K562 (cell line): ENCODE measurements at regions not wholly inside any gene's neighbourhood (a gene's known extent, or its start where the extent isn't known, plus 50 kb on each side); places are given as distances from the start of the nearest gene placed in this dataset.

Source experiments
- ATAC-seq: fragments of 200-7000 bp; cut with Tn5 transposase; 3 replicates; pipeline ENCODE4 v1.9.1; 2020; ENCODE audit warnings: moderate library complexity
- BruUV-seq: library from RNA; stranded (reverse); fragments of 400-500 nt; replicated peaks from 2 replicates; lab custom pipeline; 2021; lab: Mats Ljungman, UMichigan
- CTCF ChIA-PET: fragments of 300-600 bp; formaldehyde crosslinking; extraction: SDS; loops from one replicate; lab custom pipeline; 2021; ENCODE audit warnings: low intra/inter-chr PET ratio; lab: Yijun Ruan, JAX
- POLR2A ChIA-PET: fragments of 300-600, 350-650 bp; sonication (Branson Sonifier 250); formaldehyde crosslinking; extraction: SDS; loops from one replicate; lab custom pipeline; 2021; ENCODE audit warnings: antibody characterized with exemption, inconsistent platforms; lab: Yijun Ruan, JAX
- DNase-seq, 4 experiments: peaks; one replicate each; pipeline versions ENCODE4 v3.0.0 to v3.0.0-alpha.2; 2011 to 2018; ENCODE audit warnings: low spot score in 3 of 4, mixed read lengths in 3 of 4; ENCODE audit errors: extremely low read depth in 1 of 4
- FAIRE-seq: peaks from 2 replicates; lab custom pipeline; 2011; peaks lifted over from hg19 to GRCh38; lab: Jason Lieb, UNC
- H2AFZ ChIP-seq: 2 replicates; pipeline ENCODE4 v1.6.0; 2011; ENCODE audit warnings: low read depth, low read length, control low read depth, inconsistent platforms
- H3K27ac ChIP-seq: fragments of 200-600 bp; 3 replicates; pipeline ENCODE4 v1.8.0; 2011; ENCODE audit warnings: low read depth, mild to moderate bottlenecking, control low read depth, inconsistent platforms, low read length, moderate library complexity, mixed read lengths; ENCODE audit errors: extremely low read depth
- H3K27me3 ChIP-seq, 2 experiments: fragments of 300-600 bp in 1 of 2; 2 replicates in 1 of 2; 3 replicates in 1 of 2; pipeline versions ENCODE4 v1.6.0 to v1.8.0; 2011; ENCODE audit warnings: inconsistent platforms in 2 of 2, low read length in 2 of 2, mild to moderate bottlenecking in 1 of 2, mixed read lengths in 1 of 2, moderate library complexity in 1 of 2; ENCODE audit not compliant: control insufficient read depth in 2 of 2, insufficient read depth in 2 of 2
- H3K36me3 ChIP-seq: fragments of 300-600 bp; 3 replicates; pipeline ENCODE4 v1.8.0; 2011; ENCODE audit warnings: mild to moderate bottlenecking, low read length, inconsistent platforms; ENCODE audit not compliant: control insufficient read depth, insufficient read depth
- H3K4me1 ChIP-seq, 2 experiments: fragments of 200-600 bp in 1 of 2; replicated peaks in 1 of 2; 2 replicates in 1 of 2; 3 replicates in 1 of 2; pipeline versions ENCODE4 v1.5.1 to v1.8.0; 2011; ENCODE audit warnings: inconsistent platforms in 2 of 2, low read length in 2 of 2, mild to moderate bottlenecking in 1 of 2, mixed read lengths in 1 of 2, moderate library complexity in 1 of 2; ENCODE audit not compliant: control insufficient read depth in 2 of 2, insufficient read depth in 2 of 2
- H3K4me2 ChIP-seq: 2 replicates; pipeline ENCODE4 v1.6.1; 2011; ENCODE audit warnings: low read length, control low read depth, inconsistent platforms, mixed read lengths; ENCODE audit not compliant: insufficient read depth
- H3K4me3 ChIP-seq: fragments of 200-600 bp; sonication (generic), shearing (Covaris generic); 2 replicates; pipeline ENCODE4 v1.5.1; 2016; ENCODE audit warnings: control low read depth, inconsistent platforms
- H3K79me2 ChIP-seq: fragments of 200-600 bp; 3 replicates; pipeline ENCODE4 v1.8.0; 2011; ENCODE audit warnings: low read length, inconsistent platforms; ENCODE audit not compliant: control insufficient read depth, insufficient read depth
- H3K9ac ChIP-seq, 2 experiments: 2 replicates each; pipeline versions ENCODE4 v1.6.0 to v1.6.1; 2011; ENCODE audit warnings: low read depth in 2 of 2, low read length in 2 of 2, control low read depth in 1 of 2, inconsistent platforms in 1 of 2, mild to moderate bottlenecking in 1 of 2, mixed read lengths in 1 of 2; ENCODE audit not compliant: insufficient read depth in 1 of 2
- H3K9me1 ChIP-seq: one replicate; pipeline ENCODE4 v1.6.0; 2011; ENCODE audit warnings: inconsistent platforms, mild to moderate bottlenecking, low read length, moderate library complexity; ENCODE audit not compliant: control insufficient read depth, insufficient read depth
- H3K9me3 ChIP-seq: replicated peaks from 2 replicates; pipeline ENCODE4 v1.5.1; 2011; ENCODE audit warnings: low read depth, low read length, inconsistent platforms; ENCODE audit not compliant: control insufficient read depth, insufficient read depth
- H4K20me1 ChIP-seq: replicated peaks from 2 replicates; pipeline ENCODE4 v1.6.1; 2011; ENCODE audit warnings: low read length, inconsistent platforms, mixed read lengths; ENCODE audit not compliant: control insufficient read depth, insufficient read depth
- BHLHE40 ChIP-seq: IDR thresholded peaks from 2 replicates; pipeline ENCODE4 v1.6.1; 2011; ENCODE audit warnings: low read length, improper control_type of control experiment
- CCAR2 ChIP-seq: fragments of 200-400 bp; formaldehyde crosslinking; IDR thresholded peaks from 2 replicates; pipeline ENCODE4 v1.6.1; 2017; ENCODE audit warnings: mild to moderate bottlenecking, low read depth, low read length
- COPS2 ChIP-seq: fragments of 450-650 bp; conservative IDR thresholded peaks from 2 replicates; pipeline ENCODE4 v1.6.1; 2016; ENCODE audit warnings: mild to moderate bottlenecking, moderate library complexity
- OTX1 ChIP-seq: fragments of 450-650 bp; formaldehyde crosslinking; IDR thresholded peaks from 2 replicates; pipeline ENCODE4 v1.4.0; 2022; ENCODE audit warnings: mild to moderate bottlenecking
- POLR3A ChIP-seq: IDR thresholded peaks from 2 replicates; pipeline ENCODE4 v1.6.1; 2011; ENCODE audit warnings: borderline replicate concordance, mild to moderate bottlenecking, moderate library complexity; ENCODE audit not compliant: insufficient read length, insufficient read depth; ENCODE audit errors: extremely low read depth
- WGBS: fragments of 100-300 bp; shearing (Covaris generic); methylation state at CpG from one replicate; pipeline ENCODE4 v1.1.6; 2016; ENCODE audit warnings: low coverage, mixed read lengths; ENCODE audit not compliant: insufficient coverage; ENCODE audit errors: missing lambda C conversion rate; 5-methylcytosine and 5-hydroxymethylcytosine counted together
- in situ Hi-C: fragments of 300-500 bp; cut with MboI; formaldehyde crosslinking; loops from 4 replicates; pipeline ENCODE4 v1.15.0; 2018; ENCODE audit warnings: inconsistent platforms, mixed read lengths
- intact Hi-C: fragments of 100-400 bp; cut with micrococcal nuclease; formaldehyde crosslinking; loops from 2 replicates; pipeline ENCODE4 v1.14.2; 2022
- TF ChIP-seq, protein P1 (sequence below): fragments of 250-450 bp; sonication (Bioruptor Pico); IDR thresholded peaks from 2 replicates; pipeline ENCODE4 v1.5.0; 2020; ENCODE audit warnings: mild to moderate bottlenecking, borderline replicate concordance
- TF ChIP-seq, protein P2 (sequence below): fragments of 450-650 bp; IDR thresholded peaks from 2 replicates; pipeline ENCODE4 v1.6.1; 2014; ENCODE audit warnings: low read depth, mild to moderate bottlenecking, moderate library complexity, borderline replicate concordance
- TF ChIP-seq, protein P3 (sequence below): fragments of 450-650 bp; IDR thresholded peaks from 2 replicates; pipeline ENCODE4 v1.6.1; 2016; ENCODE audit warnings: borderline replicate concordance

DNA sequence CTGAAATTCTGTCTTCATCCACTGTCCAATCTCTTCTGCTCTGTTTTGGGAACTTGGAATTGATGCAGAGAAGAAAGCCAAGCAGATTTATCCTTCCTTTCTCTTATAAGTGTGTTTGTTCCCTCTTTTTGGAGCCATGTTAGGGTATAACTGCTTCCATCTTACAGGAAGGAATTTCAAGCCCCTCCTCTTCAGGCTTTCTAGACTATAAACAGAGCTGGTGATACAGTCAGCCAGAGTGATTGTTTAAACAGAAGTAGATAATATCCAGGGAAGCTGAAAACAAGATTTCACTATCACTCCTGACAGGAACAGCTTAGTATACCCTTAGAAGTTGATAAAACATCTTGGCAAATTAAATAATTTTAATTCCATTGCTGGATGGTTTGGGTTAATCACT is 102.1 kb upstream of the DMRT1 start:
- Histone ChIP-seq H2AFZ (no peak overlapping the region), H3K4me1 (no peaks in the 10 kb centered on the region), H3K27ac (no peak overlapping the region), H3K36me3 (no peaks in the 10 kb centered on the region), H3K27me3 (peaks cover 0 to 20% of the 10 kb centered on the region in 2 experiments; a peak in 3 of 5 replicates), H3K4me2 (no peak overlapping the region), H4K20me1 (no peaks in the 10 kb centered on the region), H3K4me3 (no peak overlapping the region), H3K9ac (no peak overlapping the region), H3K9me3 (no peaks in the 10 kb centered on the region), H3K79me2 (no peaks in the 10 kb centered on the region), H3K9me1 (no peaks in the 10 kb centered on the region)
- FAIRE-seq (no peak), DNase-seq (no peak), ATAC-seq (no peak)
- in situ Hi-C loops = no loop called here
- no TSS peak for BruUV-seq
- ChIA-PET CTCF (no interaction called here), POLR2A (interaction anchor here (0.7 kb wide), 1 partner anchor 57 kb away, joined by 4 read pairs; no protein-coding TSS in a partner anchor)
- intact Hi-C loops = no loop called here
- TF ChIP-seq CCAR2 (no peak), OTX1 (CRISPR knock-in tag) (no peak)
- TF ChIP-seq, protein P1, sequence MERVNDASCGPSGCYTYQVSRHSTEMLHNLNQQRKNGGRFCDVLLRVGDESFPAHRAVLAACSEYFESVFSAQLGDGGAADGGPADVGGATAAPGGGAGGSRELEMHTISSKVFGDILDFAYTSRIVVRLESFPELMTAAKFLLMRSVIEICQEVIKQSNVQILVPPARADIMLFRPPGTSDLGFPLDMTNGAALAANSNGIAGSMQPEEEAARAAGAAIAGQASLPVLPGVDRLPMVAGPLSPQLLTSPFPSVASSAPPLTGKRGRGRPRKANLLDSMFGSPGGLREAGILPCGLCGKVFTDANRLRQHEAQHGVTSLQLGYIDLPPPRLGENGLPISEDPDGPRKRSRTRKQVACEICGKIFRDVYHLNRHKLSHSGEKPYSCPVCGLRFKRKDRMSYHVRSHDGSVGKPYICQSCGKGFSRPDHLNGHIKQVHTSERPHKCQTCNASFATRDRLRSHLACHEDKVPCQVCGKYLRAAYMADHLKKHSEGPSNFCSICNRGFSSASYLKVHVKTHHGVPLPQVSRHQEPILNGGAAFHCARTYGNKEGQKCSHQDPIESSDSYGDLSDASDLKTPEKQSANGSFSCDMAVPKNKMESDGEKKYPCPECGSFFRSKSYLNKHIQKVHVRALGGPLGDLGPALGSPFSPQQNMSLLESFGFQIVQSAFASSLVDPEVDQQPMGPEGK (CRISPR knock-in tag) = no peak

DNA sequence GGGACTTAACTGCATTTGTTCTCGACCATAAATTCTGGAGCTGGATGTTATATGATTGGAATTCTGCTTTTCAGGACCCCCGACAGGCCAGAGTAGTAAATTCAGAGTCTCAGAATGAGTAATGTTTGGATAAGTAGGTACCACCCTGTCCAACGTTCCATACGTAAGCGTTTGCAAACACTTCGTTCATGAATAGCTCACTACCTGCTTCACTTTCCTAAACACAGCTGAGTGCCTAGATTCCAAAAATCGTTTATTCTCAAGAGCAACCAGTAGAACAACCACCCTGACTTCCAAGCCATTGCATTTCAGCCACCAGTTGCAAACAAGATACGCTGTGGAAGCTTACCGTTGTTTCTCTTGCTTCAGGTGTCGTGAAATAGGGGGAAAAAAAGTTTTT is 101.3 kb upstream of the DMRT1 start:
- ChIA-PET CTCF (no interaction called here), POLR2A (interaction anchor here (0.7 kb wide), 1 partner anchor 284 kb away, joined by 3 read pairs; no protein-coding TSS in a partner anchor)
- no peak overlapping the region for H3K27ac ChIP-seq
- intact Hi-C loops = no loop called here
- H3K79me2 ChIP-seq = no peaks in the 10 kb centered on the region
- no peak for DNase-seq
- H3K36me3 ChIP-seq = no peaks in the 10 kb centered on the region
- H3K9me1 ChIP-seq = no peaks in the 10 kb centered on the region
- BruUV-seq = no TSS peak
- TF ChIP-seq COPS2 (no peak), BHLHE40 (no peak), POLR3A (no peak)
- TF ChIP-seq, protein P2, sequence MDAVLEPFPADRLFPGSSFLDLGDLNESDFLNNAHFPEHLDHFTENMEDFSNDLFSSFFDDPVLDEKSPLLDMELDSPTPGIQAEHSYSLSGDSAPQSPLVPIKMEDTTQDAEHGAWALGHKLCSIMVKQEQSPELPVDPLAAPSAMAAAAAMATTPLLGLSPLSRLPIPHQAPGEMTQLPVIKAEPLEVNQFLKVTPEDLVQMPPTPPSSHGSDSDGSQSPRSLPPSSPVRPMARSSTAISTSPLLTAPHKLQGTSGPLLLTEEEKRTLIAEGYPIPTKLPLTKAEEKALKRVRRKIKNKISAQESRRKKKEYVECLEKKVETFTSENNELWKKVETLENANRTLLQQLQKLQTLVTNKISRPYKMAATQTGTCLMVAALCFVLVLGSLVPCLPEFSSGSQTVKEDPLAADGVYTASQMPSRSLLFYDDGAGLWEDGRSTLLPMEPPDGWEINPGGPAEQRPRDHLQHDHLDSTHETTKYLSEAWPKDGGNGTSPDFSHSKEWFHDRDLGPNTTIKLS = no peak
- TF ChIP-seq, protein P3, sequence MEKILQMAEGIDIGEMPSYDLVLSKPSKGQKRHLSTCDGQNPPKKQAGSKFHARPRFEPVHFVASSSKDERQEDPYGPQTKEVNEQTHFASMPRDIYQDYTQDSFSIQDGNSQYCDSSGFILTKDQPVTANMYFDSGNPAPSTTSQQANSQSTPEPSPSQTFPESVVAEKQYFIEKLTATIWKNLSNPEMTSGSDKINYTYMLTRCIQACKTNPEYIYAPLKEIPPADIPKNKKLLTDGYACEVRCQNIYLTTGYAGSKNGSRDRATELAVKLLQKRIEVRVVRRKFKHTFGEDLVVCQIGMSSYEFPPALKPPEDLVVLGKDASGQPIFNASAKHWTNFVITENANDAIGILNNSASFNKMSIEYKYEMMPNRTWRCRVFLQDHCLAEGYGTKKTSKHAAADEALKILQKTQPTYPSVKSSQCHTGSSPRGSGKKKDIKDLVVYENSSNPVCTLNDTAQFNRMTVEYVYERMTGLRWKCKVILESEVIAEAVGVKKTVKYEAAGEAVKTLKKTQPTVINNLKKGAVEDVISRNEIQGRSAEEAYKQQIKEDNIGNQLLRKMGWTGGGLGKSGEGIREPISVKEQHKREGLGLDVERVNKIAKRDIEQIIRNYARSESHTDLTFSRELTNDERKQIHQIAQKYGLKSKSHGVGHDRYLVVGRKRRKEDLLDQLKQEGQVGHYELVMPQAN = no peak
- no peak for ATAC-seq
- H3K27me3 ChIP-seq = peaks cover 0 to 29% of the 10 kb centered on the region in 2 experiments; a peak in 3 of 5 replicates
- in situ Hi-C loops = no loop called here
- FAIRE-seq = no peak
- H3K4me3 ChIP-seq = no peak overlapping the region
- H4K20me1 ChIP-seq = no peaks in the 10 kb centered on the region
- no peak overlapping the region for H3K9ac ChIP-seq
- H3K9me3 ChIP-seq = no peaks in the 10 kb centered on the region
- no peak overlapping the region for H2AFZ ChIP-seq
- no peak overlapping the region for H3K4me2 ChIP-seq
- no peaks in the 10 kb centered on the region; a peak in 1 of 5 replicates for H3K4me1 ChIP-seq
- 1% methylated on average over 10 of the region's 10 CpGs for WGBS
